ENCODE measurements at regions not wholly inside any gene's neighbourhood (a gene's known extent, or its start where the extent isn't known, plus 50 kb on each side); places are given as distances from the start of the nearest gene placed in this dataset.

DNA sequence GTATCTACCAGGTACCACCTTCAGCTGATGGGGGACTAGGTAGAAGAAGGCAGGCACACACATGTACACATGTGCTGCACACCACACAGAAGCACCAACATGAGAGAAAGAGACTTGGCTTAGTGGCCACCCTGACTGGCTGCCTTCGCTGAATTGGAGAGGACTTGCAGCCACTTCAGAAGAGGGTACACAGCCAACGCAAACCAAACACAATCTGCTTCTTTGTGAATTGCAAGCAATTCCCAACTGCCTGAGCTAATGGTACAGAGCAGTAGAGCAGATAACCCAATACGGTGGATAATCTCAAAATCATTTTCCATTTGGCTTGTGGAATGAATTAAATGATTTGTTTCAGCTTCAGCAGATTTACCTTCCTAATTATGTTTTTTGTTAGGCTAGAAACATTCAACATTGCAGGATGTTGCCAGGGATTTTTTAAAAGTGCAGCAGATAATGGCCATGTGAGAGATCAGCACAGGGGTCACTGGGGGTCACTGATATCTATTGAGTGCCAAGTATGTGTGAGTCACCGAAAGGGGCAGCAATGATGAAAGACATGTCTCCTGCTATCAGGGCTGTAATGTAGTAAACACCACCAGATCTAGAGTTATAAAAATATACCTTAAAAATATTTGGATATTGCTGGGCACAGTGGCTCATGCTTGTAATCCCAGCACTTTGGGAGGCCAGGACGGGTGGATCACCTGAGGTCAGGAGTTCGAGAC is 652.6 kb downstream of the BCL11A start:
- POLR2A ChIA-PET (ENCODE audit: partially characterized antibody) = no interaction called here
- no peaks in the 10 kb centered on the region for H3K4me1 ChIP-seq (ENCODE audit: insufficient read depth, low read length)
- no peaks in the 10 kb centered on the region for H3K36me3 ChIP-seq (ENCODE audit: insufficient read depth, low read length)
- no peaks in the 10 kb centered on the region for H3K27me3 Mint-ChIP-seq
- no peak overlapping the region for H3K27ac Mint-ChIP-seq
- DNase-seq = no peak
- CTCF ChIA-PET (ENCODE audit: partially characterized antibody) = no interaction called here
- no peaks in the 10 kb centered on the region for H3K9me3 ChIP-seq (ENCODE audit: control insufficient read depth in 1 of 2, low read length in 2 of 2)
- intact Hi-C loops (cut with micrococcal nuclease) = no loop called here
- H3K4me3 Mint-ChIP-seq = no peak overlapping the region
- no peaks in the 10 kb centered on the region for H3K27me3 ChIP-seq (ENCODE audit: insufficient read depth, low read length)
- H3K4me3 ChIP-seq (ENCODE audit: low read length in 2 of 2) = no peak overlapping the region
- H3K9me3 Mint-ChIP-seq = peaks cover 0 to under 1% (median 0%) of the 10 kb centered on the region in 8 donors
- no peak overlapping the region for H3K27ac ChIP-seq (ENCODE audit: low read depth, low read length)
- H3K36me3 Mint-ChIP-seq = no peaks in the 10 kb centered on the region
- H3K4me1 Mint-ChIP-seq = no peaks in the 10 kb centered on the region

- Histone ChIP-seq H3K27ac (ENCODE audit: low read depth, low read length) (no peak overlapping the region), H3K4me3 (ENCODE audit: low read length in 2 of 2) (no peak overlapping the region), H3K4me1 (ENCODE audit: insufficient read depth, low read length) (no peaks in the 10 kb centered on the region), H3K36me3 (ENCODE audit: insufficient read depth, low read length) (no peaks in the 10 kb centered on the region), H3K27me3 (ENCODE audit: insufficient read depth, low read length) (no peaks in the 10 kb centered on the region), H3K9me3 (ENCODE audit: control insufficient read depth in 1 of 2, low read length in 2 of 2) (no peaks in the 10 kb centered on the region)
- no peak overlapping the region for H3K27ac Mint-ChIP-seq
- DNase-seq = no peak
- intact Hi-C loops (cut with micrococcal nuclease) = no loop called here
- peaks cover 0 to 4% (median 0%) of the 10 kb centered on the region in 8 donors for H3K9me3 Mint-ChIP-seq
- no peaks in the 10 kb centered on the region for H3K4me1 Mint-ChIP-seq
- no peaks in the 10 kb centered on the region for H3K27me3 Mint-ChIP-seq
- ChIA-PET CTCF (ENCODE audit: partially characterized antibody) (no interaction called here), POLR2A (ENCODE audit: partially characterized antibody) (no interaction called here)
- no peak overlapping the region for H3K4me3 Mint-ChIP-seq
- no peaks in the 10 kb centered on the region for H3K36me3 Mint-ChIP-seq
These were observed 653.8 kb downstream of the BCL11A start for GRCh38 chr2:59899692-59900091.

GRCh38 chr2:59896499-59897245 is 656.8 kb downstream of the BCL11A start:
- POLR2A ChIA-PET (ENCODE audit: partially characterized antibody) = no interaction called here
- Mint-ChIP-seq H3K27ac (no peak overlapping the region), H3K9me3 (peaks cover 0 to 4% (median 0%) of the 10 kb centered on the region in 8 donors), H3K4me3 (no peak overlapping the region), H3K4me1 (no peaks in the 10 kb centered on the region), H3K27me3 (no peaks in the 10 kb centered on the region), H3K36me3 (no peaks in the 10 kb centered on the region)
- Histone ChIP-seq H3K27ac (ENCODE audit: low read depth, low read length) (no peak overlapping the region), H3K4me3 (ENCODE audit: low read length in 2 of 2) (no peak overlapping the region), H3K9me3 (ENCODE audit: control insufficient read depth in 1 of 2, low read length in 2 of 2) (no peaks in the 10 kb centered on the region), H3K27me3 (ENCODE audit: insufficient read depth, low read length) (no peaks in the 10 kb centered on the region), H3K4me1 (ENCODE audit: insufficient read depth, low read length) (no peaks in the 10 kb centered on the region), H3K36me3 (ENCODE audit: insufficient read depth, low read length) (no peaks in the 10 kb centered on the region)
- intact Hi-C loops (cut with micrococcal nuclease) = no loop called here
- CTCF ChIA-PET (ENCODE audit: partially characterized antibody) = no interaction called here
- no peak for DNase-seq

GRCh38 chr2:59893612-59894011 is 659.8 kb downstream of the BCL11A start:
- Histone ChIP-seq H3K4me1 (ENCODE audit: insufficient read depth, low read length) (peaks cover 2% of the 10 kb centered on the region), H3K36me3 (ENCODE audit: insufficient read depth, low read length) (no peaks in the 10 kb centered on the region), H3K27ac (ENCODE audit: low read depth, low read length) (no peak overlapping the region), H3K4me3 (ENCODE audit: low read length in 2 of 2) (no peak overlapping the region), H3K9me3 (ENCODE audit: control insufficient read depth in 1 of 2, low read length in 2 of 2) (no peaks in the 10 kb centered on the region), H3K27me3 (ENCODE audit: insufficient read depth, low read length) (no peaks in the 10 kb centered on the region)
- no peaks in the 10 kb centered on the region for H3K27me3 Mint-ChIP-seq
- intact Hi-C loops (cut with micrococcal nuclease) = no loop called here
- H3K9me3 Mint-ChIP-seq = peaks cover 0 to 4% (median 0%) of the 10 kb centered on the region in 8 donors
- no peaks in the 10 kb centered on the region for H3K36me3 Mint-ChIP-seq
- H3K4me1 Mint-ChIP-seq = no peaks in the 10 kb centered on the region
- CTCF ChIA-PET (ENCODE audit: partially characterized antibody) = no interaction called here
- POLR2A ChIA-PET (ENCODE audit: partially characterized antibody) = no interaction called here
- no peak overlapping the region for H3K4me3 Mint-ChIP-seq
- no peak for DNase-seq
- H3K27ac Mint-ChIP-seq = no peak overlapping the region

GRCh38 chr2:59892398-59892797 is 661.1 kb downstream of the BCL11A start:
- Mint-ChIP-seq H3K9me3 (peaks cover 0 to 4% (median under 1%) of the 10 kb centered on the region in 8 donors), H3K4me1 (peaks cover 6 to 12% (median 7%) of the 10 kb centered on the region in 4 donors), H3K36me3 (no peaks in the 10 kb centered on the region), H3K27ac (no peak overlapping the region), H3K27me3 (peaks cover 0 to under 1% of the 10 kb centered on the region in 2 donors), H3K4me3 (no peak overlapping the region)
- POLR2A ChIA-PET (ENCODE audit: partially characterized antibody) = no interaction called here
- peaks cover 10% of the 10 kb centered on the region for H3K4me1 ChIP-seq (ENCODE audit: insufficient read depth, low read length)
- H3K36me3 ChIP-seq (ENCODE audit: insufficient read depth, low read length) = no peaks in the 10 kb centered on the region
- no peaks in the 10 kb centered on the region for H3K27me3 ChIP-seq (ENCODE audit: insufficient read depth, low read length)
- no peak overlapping the region for H3K27ac ChIP-seq (ENCODE audit: low read depth, low read length)
- CTCF ChIA-PET (ENCODE audit: partially characterized antibody) = no interaction called here
- DNase-seq = no peak
- no peak overlapping the region for H3K4me3 ChIP-seq (ENCODE audit: low read length in 2 of 2)
- intact Hi-C loops (cut with micrococcal nuclease) = no loop called here
- H3K9me3 ChIP-seq (ENCODE audit: control insufficient read depth in 1 of 2, low read length in 2 of 2) = no peaks in the 10 kb centered on the region

GRCh38 chr2:59889305-59889704 is 664.1 kb downstream of the BCL11A start:
- intact Hi-C loops (cut with micrococcal nuclease) = no loop called here
- Histone ChIP-seq H3K36me3 (ENCODE audit: insufficient read depth, low read length) (no peaks in the 10 kb centered on the region), H3K27me3 (ENCODE audit: insufficient read depth, low read length) (no peaks in the 10 kb centered on the region), H3K4me3 (ENCODE audit: low read length in 2 of 2) (no peak overlapping the region), H3K27ac (ENCODE audit: low read depth, low read length) (no peak overlapping the region), H3K4me1 (ENCODE audit: insufficient read depth, low read length) (peaks cover 19% of the 10 kb centered on the region), H3K9me3 (ENCODE audit: control insufficient read depth in 1 of 2, low read length in 2 of 2) (no peaks in the 10 kb centered on the region)
- Mint-ChIP-seq H3K27ac (no peak overlapping the region), H3K4me3 (no peak overlapping the region), H3K27me3 (peaks cover 2 to 3% of the 10 kb centered on the region in 2 donors), H3K36me3 (no peaks in the 10 kb centered on the region), H3K4me1 (peaks cover 14 to 27% (median 20%) of the 10 kb centered on the region in 4 donors), H3K9me3 (peaks cover 0 to 4% (median 0%) of the 10 kb centered on the region in 8 donors)
- ChIA-PET CTCF (ENCODE audit: partially characterized antibody) (no interaction called here), POLR2A (ENCODE audit: partially characterized antibody) (no interaction called here)
- no peak for DNase-seq

GRCh38 chr2:59888706-59889105 is 664.7 kb downstream of the BCL11A start:
- Histone ChIP-seq H3K36me3 (ENCODE audit: insufficient read depth, low read length) (no peaks in the 10 kb centered on the region), H3K9me3 (ENCODE audit: control insufficient read depth in 1 of 2, low read length in 2 of 2) (no peaks in the 10 kb centered on the region), H3K4me3 (ENCODE audit: low read length in 2 of 2) (no peak overlapping the region), H3K27ac (ENCODE audit: low read depth, low read length) (no peak overlapping the region), H3K27me3 (ENCODE audit: insufficient read depth, low read length) (no peaks in the 10 kb centered on the region), H3K4me1 (ENCODE audit: insufficient read depth, low read length) (peaks cover 19% of the 10 kb centered on the region)
- ChIA-PET CTCF (ENCODE audit: partially characterized antibody) (no interaction called here), POLR2A (ENCODE audit: partially characterized antibody) (no interaction called here)
- no peak for DNase-seq
- no peak overlapping the region for H3K4me3 Mint-ChIP-seq
- peaks cover 2 to 3% of the 10 kb centered on the region in 2 donors for H3K27me3 Mint-ChIP-seq
- intact Hi-C loops (cut with micrococcal nuclease) = no loop called here
- H3K27ac Mint-ChIP-seq = no peak overlapping the region
- H3K36me3 Mint-ChIP-seq = no peaks in the 10 kb centered on the region
- peaks cover 0 to 4% (median 0%) of the 10 kb centered on the region in 8 donors for H3K9me3 Mint-ChIP-seq
- peaks cover 14 to 27% (median 20%) of the 10 kb centered on the region in 4 donors for H3K4me1 Mint-ChIP-seq
